ENCODE measurements at regions not wholly inside any gene's neighbourhood (a gene's known extent, or its start where the extent isn't known, plus 50 kb on each side); places are given as distances from the start of the nearest gene placed in this dataset.

DNA sequence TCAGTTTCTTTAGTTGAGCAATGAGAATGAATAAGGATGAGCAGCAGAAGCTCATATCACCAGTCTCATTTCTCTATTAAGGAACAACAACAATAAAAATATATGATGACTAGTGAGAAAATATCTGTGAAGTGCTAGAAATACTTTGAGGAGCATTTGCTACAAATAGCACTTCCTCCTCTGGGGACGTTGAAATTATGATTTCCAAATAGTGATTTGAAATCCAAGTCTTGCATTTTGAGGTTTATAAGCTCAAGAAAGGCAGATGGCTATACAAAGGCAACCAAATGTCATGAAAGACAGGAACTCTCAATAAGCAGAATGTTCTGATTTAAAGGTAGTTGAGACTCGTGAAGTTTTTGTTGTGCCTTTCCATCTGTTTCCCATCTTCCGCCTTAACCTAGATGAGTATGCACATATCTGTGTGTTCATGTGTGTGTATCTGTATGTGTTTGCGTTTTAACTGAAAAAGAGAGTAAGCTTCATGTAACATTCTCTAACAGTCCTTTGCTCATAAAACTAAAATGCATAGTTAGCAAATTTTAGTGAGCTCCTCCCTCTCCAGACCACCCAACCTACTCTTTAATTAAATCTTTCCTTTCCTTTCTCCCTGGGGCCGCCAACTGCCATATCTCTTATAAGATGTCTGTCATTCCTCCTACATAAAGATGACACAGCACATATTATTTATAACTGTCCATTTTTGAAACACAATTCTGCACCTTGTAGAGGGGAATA, 222.6 kb upstream of the RASGEF1B start:
- no peak for DNase-seq
- no peaks in the 10 kb centered on the region for H3K9me3 ChIP-seq
- H3K4me1 ChIP-seq: no peaks in the 10 kb centered on the region
- H3K4me3 ChIP-seq: no peak overlapping the region
- no peak overlapping the region for H3K27ac ChIP-seq
- H3K9ac ChIP-seq (ENCODE audit: low read depth in 2 of 2, low read length in 2 of 2): no peak overlapping the region
- no peaks in the 10 kb centered on the region for H3K36me3 ChIP-seq
- TF ChIP-seq, protein P1, sequence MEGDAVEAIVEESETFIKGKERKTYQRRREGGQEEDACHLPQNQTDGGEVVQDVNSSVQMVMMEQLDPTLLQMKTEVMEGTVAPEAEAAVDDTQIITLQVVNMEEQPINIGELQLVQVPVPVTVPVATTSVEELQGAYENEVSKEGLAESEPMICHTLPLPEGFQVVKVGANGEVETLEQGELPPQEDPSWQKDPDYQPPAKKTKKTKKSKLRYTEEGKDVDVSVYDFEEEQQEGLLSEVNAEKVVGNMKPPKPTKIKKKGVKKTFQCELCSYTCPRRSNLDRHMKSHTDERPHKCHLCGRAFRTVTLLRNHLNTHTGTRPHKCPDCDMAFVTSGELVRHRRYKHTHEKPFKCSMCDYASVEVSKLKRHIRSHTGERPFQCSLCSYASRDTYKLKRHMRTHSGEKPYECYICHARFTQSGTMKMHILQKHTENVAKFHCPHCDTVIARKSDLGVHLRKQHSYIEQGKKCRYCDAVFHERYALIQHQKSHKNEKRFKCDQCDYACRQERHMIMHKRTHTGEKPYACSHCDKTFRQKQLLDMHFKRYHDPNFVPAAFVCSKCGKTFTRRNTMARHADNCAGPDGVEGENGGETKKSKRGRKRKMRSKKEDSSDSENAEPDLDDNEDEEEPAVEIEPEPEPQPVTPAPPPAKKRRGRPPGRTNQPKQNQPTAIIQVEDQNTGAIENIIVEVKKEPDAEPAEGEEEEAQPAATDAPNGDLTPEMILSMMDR (IDR thresholded peaks at IDR 0.05): no peak
- intact Hi-C loops (cut with DNase I): no loop called here
- no peaks in the 10 kb centered on the region for H3K27me3 ChIP-seq

DNA sequence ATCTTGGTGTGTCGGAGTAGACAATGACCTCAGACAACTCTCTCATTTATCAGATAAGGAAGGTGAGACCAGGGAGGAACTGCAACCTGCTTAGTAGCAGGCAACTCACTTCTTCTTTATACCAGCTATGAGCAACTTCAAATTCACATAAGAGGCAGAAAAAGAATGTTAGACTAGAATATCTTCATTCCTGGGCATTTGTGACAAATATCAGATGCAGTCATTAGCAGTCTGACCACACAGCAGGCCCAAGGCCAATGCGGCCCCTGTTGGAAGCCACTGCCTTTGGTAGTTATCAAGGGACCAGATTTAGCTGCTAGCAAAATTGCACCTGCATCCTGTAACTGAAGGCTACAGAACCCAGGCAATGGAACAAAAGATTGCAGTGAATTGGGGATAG, 219.2 kb upstream of the RASGEF1B start:
- Histone ChIP-seq H3K9ac (ENCODE audit: low read depth in 2 of 2, low read length in 2 of 2) (no peak overlapping the region), H3K4me3 (no peak overlapping the region), H3K36me3 (no peaks in the 10 kb centered on the region), H3K27ac (no peak overlapping the region), H3K9me3 (no peaks in the 10 kb centered on the region), H3K27me3 (no peaks in the 10 kb centered on the region), H3K4me1 (no peaks in the 10 kb centered on the region)
- DNase-seq: no peak
- TF ChIP-seq, protein P1 (IDR thresholded peaks at IDR 0.05): no peak
- intact Hi-C loops (cut with DNase I): no loop called here

DNA sequence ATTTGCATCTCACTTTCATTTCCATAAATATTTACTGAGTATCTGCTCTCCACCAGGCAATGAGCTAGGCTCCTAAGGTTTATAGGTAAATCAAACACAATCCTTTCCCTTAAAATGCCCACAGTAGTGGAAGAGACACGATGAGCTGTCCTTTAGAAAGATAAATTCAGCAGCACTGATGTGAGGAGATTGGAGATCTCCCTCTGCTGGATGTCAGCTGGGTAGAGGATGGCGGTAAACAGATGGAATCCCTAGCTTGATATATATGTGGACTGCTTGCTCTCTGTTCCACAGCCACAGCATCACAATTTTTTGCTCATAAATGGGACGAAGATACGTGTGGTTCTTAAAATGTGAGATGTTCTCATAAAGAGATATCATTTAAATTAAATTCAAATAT, 216.4 kb upstream of the RASGEF1B start:
- Histone ChIP-seq H3K9me3 (no peaks in the 10 kb centered on the region), H3K9ac (ENCODE audit: low read depth in 2 of 2, low read length in 2 of 2) (no peak overlapping the region), H3K27ac (no peak overlapping the region), H3K4me1 (no peaks in the 10 kb centered on the region), H3K36me3 (no peaks in the 10 kb centered on the region), H3K27me3 (no peaks in the 10 kb centered on the region), H3K4me3 (no peak overlapping the region)
- DNase-seq: no peak
- intact Hi-C loops (cut with DNase I): no loop called here
- TF ChIP-seq, protein P1 (IDR thresholded peaks at IDR 0.05): peak; percentile 14

DNA sequence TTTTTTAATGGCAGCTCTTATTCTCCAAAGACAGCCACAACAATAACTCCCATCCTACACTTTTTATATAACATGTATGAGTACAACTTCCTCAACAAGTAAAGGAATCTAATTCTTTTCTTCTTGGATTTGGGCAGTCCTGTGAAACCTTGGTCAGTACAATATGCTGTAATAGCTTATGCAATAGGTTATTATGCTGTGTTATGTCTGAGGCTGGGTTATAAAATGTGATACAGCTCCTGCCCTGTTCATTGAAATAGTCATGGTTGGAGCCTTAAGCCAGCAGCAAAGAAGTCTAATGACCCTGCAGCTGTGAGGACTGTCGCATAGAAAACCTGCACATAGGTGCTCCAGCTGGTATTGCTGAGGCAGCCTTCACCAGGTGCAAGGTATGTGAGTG, 215.8 kb upstream of the RASGEF1B start:
- Histone ChIP-seq H3K9me3 (no peaks in the 10 kb centered on the region), H3K9ac (ENCODE audit: low read depth in 2 of 2, low read length in 2 of 2) (no peak overlapping the region), H3K4me3 (no peak overlapping the region)

DNA sequence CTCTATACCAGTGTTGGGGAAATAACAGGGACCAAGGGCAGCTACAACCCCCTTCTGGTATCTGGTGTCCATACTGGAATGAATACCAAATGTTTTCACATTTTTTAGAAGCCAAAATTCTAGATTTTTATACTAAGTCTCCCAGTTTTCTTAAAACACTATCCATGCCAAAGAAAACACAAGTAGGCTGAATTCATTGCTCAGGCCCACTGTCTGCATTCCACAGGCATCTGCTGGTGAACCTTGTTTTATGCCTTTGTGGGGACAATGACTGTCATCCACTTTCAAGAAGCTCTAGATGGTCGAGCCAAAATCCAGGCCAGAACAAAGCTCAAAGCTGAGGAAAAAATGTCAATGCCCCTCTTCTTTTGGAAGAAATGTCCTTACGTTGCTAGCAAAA, 213.4 kb upstream of the RASGEF1B start:
- no peak overlapping the region for H3K27ac ChIP-seq
- H3K4me1 ChIP-seq: no peaks in the 10 kb centered on the region
- intact Hi-C loops (cut with DNase I): no loop called here
- no peaks in the 10 kb centered on the region for H3K9me3 ChIP-seq
- H3K36me3 ChIP-seq: no peaks in the 10 kb centered on the region
- no peaks in the 10 kb centered on the region for H3K27me3 ChIP-seq
- H3K4me3 ChIP-seq: no peak overlapping the region
- TF ChIP-seq, protein P1 (IDR thresholded peaks at IDR 0.05): no peak
- DNase-seq: no peak
- no peak overlapping the region for H3K9ac ChIP-seq (ENCODE audit: low read depth in 2 of 2, low read length in 2 of 2)

More for the DNA sequence above, 215.8 kb upstream of the RASGEF1B start:
- no peak for DNase-seq
- no peaks in the 10 kb centered on the region for H3K4me1 ChIP-seq
- no peaks in the 10 kb centered on the region for H3K36me3 ChIP-seq
- no peaks in the 10 kb centered on the region for H3K27me3 ChIP-seq
- no peak overlapping the region for H3K27ac ChIP-seq
- TF ChIP-seq, protein P1 (IDR thresholded peaks at IDR 0.05): no peak
- intact Hi-C loops (cut with DNase I): no loop called here

Data from colonic mucosa (tissue), 4 donors.